Karpas-422 (cell line): ENCODE measurements at regions not wholly inside any gene's neighbourhood (a gene's known extent, or its start where the extent isn't known, plus 50 kb on each side); places are given as distances from the start of the nearest gene placed in this dataset.
A peak's percentile ranks its signal among the peaks of the same experiment; 100 is the strongest.

ENCODE experiments used
- DNase-seq: peaks from one replicate; pipeline ENCODE4 v3.0.0-alpha.2; 2015
- H2AFZ ChIP-seq: fragments of 200-600 bp; sonication (generic); 2 replicates; pipeline ENCODE4 v1.6.1; 2014; ENCODE audit warnings: antibody characterized with exemption, low read length, mixed read lengths
- H3K27ac ChIP-seq: fragments of 200-600 bp; sonication (generic); 2 replicates; pipeline ENCODE4 v1.5.1; 2014; ENCODE audit warnings: mild to moderate bottlenecking, low read length, moderate library complexity
- H3K27me3 ChIP-seq: fragments of 200-600 bp; sonication (generic); 2 replicates; pipeline ENCODE4 v1.6.1; 2014; ENCODE audit warnings: low read length, mixed read lengths
- H3K36me3 ChIP-seq: fragments of 200-600 bp; sonication (generic); 2 replicates; pipeline ENCODE4 v1.6.1; 2014; ENCODE audit warnings: low read length, mixed read lengths; ENCODE audit not compliant: insufficient read depth
- H3K4me1 ChIP-seq: fragments of 200-600 bp; sonication (generic); 2 replicates; pipeline ENCODE4 v1.6.1; 2014; ENCODE audit warnings: mild to moderate bottlenecking, low read length, mixed read lengths
- H3K4me2 ChIP-seq: fragments of 200-600 bp; sonication (generic); 2 replicates; pipeline ENCODE4 v1.6.1; 2014; ENCODE audit warnings: low read length, low read depth, mild to moderate bottlenecking; ENCODE audit not compliant: poor library complexity, severe bottlenecking
- H3K4me3 ChIP-seq: fragments of 200-600 bp; sonication (generic); 2 replicates; pipeline ENCODE4 v1.5.1; 2014; ENCODE audit warnings: mild to moderate bottlenecking, antibody characterized with exemption, low read length, mixed read lengths
- H3K79me2 ChIP-seq: fragments of 200-600 bp; sonication (generic); 2 replicates; pipeline ENCODE4 v1.6.1; 2014; ENCODE audit warnings: mild to moderate bottlenecking, low read length, mixed read lengths
- H3K9ac ChIP-seq: fragments of 200-600 bp; sonication (generic); 2 replicates; pipeline ENCODE4 v1.6.0; 2014; ENCODE audit warnings: low read length
- H3K9me2 ChIP-seq: fragments of 200-600 bp; sonication (generic), shearing (Covaris generic); replicated peaks from 2 replicates; pipeline ENCODE4 v1.6.0; 2014; ENCODE audit warnings: mild to moderate bottlenecking, low read length, moderate library complexity; ENCODE audit not compliant: insufficient read depth
- H3K9me3 ChIP-seq: fragments of 300-700, 200-600 bp; sonication (generic); 2 replicates; pipeline ENCODE4 v1.6.1; 2014; ENCODE audit warnings: low read length, mixed read lengths
- H4K20me1 ChIP-seq: fragments of 200-600 bp; sonication (generic); 2 replicates; pipeline ENCODE4 v1.6.1; 2014; ENCODE audit warnings: mild to moderate bottlenecking, antibody characterized with exemption, low read length, low read depth; ENCODE audit not compliant: insufficient read depth

DNA sequence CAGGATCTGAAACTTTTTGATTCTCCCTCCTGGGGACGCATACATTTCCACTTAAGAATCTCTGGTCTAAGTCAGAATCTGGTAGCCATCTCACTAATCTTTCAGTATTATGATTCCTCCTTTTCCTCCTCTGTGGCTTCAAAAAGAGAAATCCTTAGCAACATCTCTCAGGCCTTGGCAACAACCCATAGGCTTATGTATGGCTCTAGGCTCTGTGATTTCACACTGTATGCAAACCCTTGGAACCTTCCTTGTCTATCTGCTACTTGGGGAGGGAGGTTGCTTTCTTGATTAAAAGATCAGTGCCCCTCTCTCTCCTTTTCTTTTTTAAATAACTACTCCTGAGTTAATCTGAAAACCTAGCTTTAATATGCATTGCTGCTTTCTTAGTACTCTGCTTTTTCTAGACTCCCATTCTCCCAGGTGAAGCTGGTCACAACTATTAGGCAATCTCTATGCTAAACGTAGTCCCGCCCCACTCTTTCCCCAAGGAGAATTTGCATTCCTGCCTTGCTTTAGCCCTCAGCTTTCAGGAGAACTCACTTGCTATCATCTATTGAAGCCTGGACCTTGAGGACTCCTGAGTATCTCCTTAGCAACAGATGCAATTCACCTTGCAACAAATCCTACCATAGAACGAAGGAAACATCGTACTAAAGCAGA, 72.2 kb upstream of the L3MBTL4 start:
- Histone ChIP-seq H3K36me3 (no peaks in the 10 kb centered on the region), H3K4me1 (0 out of 2 replicates have a peak, but pooled peaks cover 2% of the 10 kb centered on the region), H3K27ac (no peak overlapping the region), H3K4me2 (no peak overlapping the region), H3K9ac (no peak overlapping the region), H3K4me3 (no peak overlapping the region), H3K9me3 (no peaks in the 10 kb centered on the region), H3K9me2 (no peaks in the 10 kb centered on the region), H4K20me1 (no peaks in the 10 kb centered on the region), H2AFZ (no peak overlapping the region), H3K27me3 (no peaks in the 10 kb centered on the region), H3K79me2 (no peaks in the 10 kb centered on the region)
- no peak for DNase-seq

DNA sequence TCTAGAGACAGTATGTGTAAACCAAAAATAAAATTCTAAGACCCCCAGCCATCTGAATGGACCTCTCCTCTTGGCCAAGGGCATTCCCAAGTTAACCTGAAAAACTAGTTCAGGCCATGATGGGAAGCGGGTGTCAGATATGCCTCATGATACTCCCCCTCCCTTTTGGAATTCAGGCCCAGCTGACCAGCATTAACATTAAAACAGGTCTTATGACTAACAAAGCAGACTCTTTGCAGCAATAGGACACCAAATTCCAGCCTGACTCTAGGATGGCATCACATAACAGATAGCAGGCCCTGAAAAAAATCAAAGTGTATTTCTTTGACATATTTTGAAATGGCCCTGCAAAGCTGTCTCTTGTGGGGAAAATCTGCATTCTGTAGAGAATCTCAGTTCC, 73.3 kb upstream of the L3MBTL4 start:
- Histone ChIP-seq H3K4me2 (no peak overlapping the region), H3K79me2 (no peaks in the 10 kb centered on the region), H3K27ac (no peak overlapping the region), H3K9me3 (no peaks in the 10 kb centered on the region), H3K9me2 (no peaks in the 10 kb centered on the region), H3K4me3 (no peak overlapping the region), H3K4me1 (0 out of 2 replicates have a peak, but pooled peaks cover 2% of the 10 kb centered on the region), H3K9ac (no peak overlapping the region), H3K36me3 (no peaks in the 10 kb centered on the region), H4K20me1 (no peaks in the 10 kb centered on the region), H3K27me3 (no peaks in the 10 kb centered on the region), H2AFZ (no peak overlapping the region)
- DNase-seq: no peak

DNA sequence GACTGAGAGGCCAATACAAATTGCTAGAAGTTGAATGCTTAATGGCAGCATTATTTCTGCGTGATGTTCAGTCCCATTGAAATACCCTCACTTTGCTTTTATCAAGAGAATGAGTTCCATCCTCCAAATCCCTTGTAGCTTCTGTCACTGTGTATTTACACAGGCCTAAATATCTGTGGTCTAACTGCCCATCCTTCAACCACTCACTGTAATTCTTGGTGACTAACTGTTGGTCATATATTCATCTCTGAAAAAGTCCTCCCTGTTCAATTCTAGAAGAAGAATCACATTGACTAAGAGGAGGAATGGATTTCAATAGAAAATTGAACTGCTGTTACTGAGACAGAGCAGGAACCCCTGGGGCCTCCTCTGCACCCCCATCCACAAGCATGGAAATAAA, 74.2 kb upstream of the L3MBTL4 start:
- no peaks in the 10 kb centered on the region for H3K9me3 ChIP-seq
- H4K20me1 ChIP-seq: no peaks in the 10 kb centered on the region
- no peaks in the 10 kb centered on the region for H3K79me2 ChIP-seq
- no peaks in the 10 kb centered on the region for H3K27me3 ChIP-seq
- H3K36me3 ChIP-seq: no peaks in the 10 kb centered on the region
- H3K4me2 ChIP-seq: no peak overlapping the region
- no peak overlapping the region for H3K9ac ChIP-seq
- H3K4me1 ChIP-seq: 0 out of 2 replicates have a peak, but pooled peaks cover 2% of the 10 kb centered on the region
- no peak overlapping the region for H2AFZ ChIP-seq
- H3K4me3 ChIP-seq: no peak overlapping the region
- no peak for DNase-seq
- H3K27ac ChIP-seq: no peak overlapping the region
- no peaks in the 10 kb centered on the region for H3K9me2 ChIP-seq

DNA sequence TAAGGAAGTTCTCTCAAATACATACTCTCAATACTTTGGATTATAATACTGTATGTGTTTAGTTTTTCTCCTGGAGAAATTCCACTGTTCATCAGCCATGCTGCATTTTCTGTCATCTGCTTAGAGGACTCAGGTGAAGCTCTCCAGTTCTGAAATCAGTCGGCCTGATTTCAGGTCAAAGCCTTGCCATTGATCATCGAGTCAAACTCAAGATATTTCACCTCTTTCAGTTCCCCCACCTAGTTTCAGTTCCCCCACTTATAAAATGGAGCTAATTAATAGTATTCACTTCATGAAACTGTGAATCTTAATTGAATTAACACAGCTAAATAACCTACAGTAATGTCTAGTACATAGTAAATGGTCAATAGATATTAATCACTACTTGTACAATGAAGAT, 75.3 kb upstream of the L3MBTL4 start:
- no peaks in the 10 kb centered on the region for H3K79me2 ChIP-seq
- 0 out of 2 replicates have a peak, but pooled peaks cover 2% of the 10 kb centered on the region for H3K4me1 ChIP-seq
- H3K9me3 ChIP-seq: no peaks in the 10 kb centered on the region
- H3K4me3 ChIP-seq: no peak overlapping the region
- H3K9me2 ChIP-seq: no peaks in the 10 kb centered on the region
- no peak overlapping the region for H2AFZ ChIP-seq
- H3K9ac ChIP-seq: no peak overlapping the region
- no peak overlapping the region for H3K4me2 ChIP-seq
- no peaks in the 10 kb centered on the region for H3K36me3 ChIP-seq
- H4K20me1 ChIP-seq: no peaks in the 10 kb centered on the region
- peak; percentile 44 for DNase-seq
- no peaks in the 10 kb centered on the region for H3K27me3 ChIP-seq
- H3K27ac ChIP-seq: no peak overlapping the region

DNA sequence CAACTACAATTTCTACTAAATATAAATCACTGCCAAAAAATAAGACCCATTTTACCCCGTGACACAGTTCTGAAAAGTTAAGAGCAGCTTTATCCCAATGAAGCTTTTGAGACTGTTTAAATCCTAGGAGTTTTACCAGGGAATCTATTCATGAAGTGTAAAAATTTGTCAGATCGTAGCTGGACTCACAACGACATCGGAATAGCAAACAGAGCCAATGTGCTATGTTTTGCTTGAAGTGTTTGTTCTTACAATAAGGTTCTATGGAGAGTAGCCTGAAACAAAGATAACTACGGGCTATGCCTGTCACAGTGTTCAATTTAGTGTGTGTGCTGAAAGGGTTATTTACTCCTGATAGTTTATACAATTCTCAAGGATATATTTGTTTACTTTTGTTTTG, 78.5 kb upstream of the L3MBTL4 start:
- Histone ChIP-seq H3K79me2 (no peaks in the 10 kb centered on the region), H3K4me2 (no peak overlapping the region), H3K4me3 (no peak overlapping the region), H3K9me3 (no peaks in the 10 kb centered on the region), H2AFZ (no peak overlapping the region), H3K27ac (no peak overlapping the region), H3K36me3 (no peaks in the 10 kb centered on the region), H3K4me1 (0 out of 2 replicates have a peak, but pooled peaks cover 2% of the 10 kb centered on the region), H3K27me3 (no peaks in the 10 kb centered on the region), H4K20me1 (no peaks in the 10 kb centered on the region), H3K9ac (no peak overlapping the region), H3K9me2 (no peaks in the 10 kb centered on the region)
- no peak for DNase-seq

DNA sequence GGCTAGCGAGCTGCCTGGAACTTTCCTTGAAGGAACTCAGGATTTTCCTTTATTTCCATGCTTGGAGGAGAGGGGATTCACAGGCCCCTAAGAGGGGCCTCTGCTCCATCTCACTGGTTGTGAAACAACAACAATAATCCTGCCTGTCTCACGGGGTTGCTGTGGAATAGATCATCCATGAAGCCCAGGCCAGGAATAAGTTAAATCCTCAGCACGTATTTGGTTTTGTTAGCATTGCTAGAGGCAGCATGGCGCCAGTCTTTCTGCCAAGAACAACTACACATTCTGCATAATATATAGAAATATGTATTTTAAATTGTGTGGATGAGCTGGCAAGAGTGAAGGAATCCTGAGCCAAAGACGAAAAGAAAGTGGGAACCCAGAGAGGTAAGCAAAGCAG, 80.8 kb upstream of the L3MBTL4 start:
- H3K4me2 ChIP-seq: no peak overlapping the region
- no peak overlapping the region for H3K4me3 ChIP-seq
- no peak for DNase-seq
- no peak overlapping the region for H2AFZ ChIP-seq
- H3K9ac ChIP-seq: no peak overlapping the region
- no peak overlapping the region for H3K27ac ChIP-seq
- H3K36me3 ChIP-seq: no peaks in the 10 kb centered on the region
- no peaks in the 10 kb centered on the region for H3K9me2 ChIP-seq
- H3K4me1 ChIP-seq: no peaks in the 10 kb centered on the region
- H4K20me1 ChIP-seq: no peaks in the 10 kb centered on the region
- no peaks in the 10 kb centered on the region for H3K9me3 ChIP-seq
- no peaks in the 10 kb centered on the region for H3K79me2 ChIP-seq
- no peaks in the 10 kb centered on the region for H3K27me3 ChIP-seq

DNA sequence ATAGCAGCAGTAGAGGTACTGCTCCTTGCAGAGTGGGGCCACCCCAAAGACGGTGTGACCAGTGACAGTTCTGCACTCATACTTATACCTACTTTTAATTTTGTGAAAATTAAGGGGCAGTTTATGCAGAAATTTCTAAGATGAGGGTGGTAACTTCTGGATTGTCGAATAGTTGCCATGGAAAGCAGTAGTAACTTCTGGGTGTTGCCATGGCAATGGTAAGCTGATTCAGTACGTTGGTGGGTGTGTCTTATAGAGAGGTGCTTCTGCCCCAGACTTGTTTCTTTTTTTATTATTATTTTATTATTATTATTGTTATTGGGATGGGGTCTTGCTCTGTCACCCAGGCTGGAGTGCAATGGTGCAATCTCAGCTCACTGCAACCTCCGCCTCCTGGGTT, 82.8 kb upstream of the L3MBTL4 start:
- Histone ChIP-seq H3K9me2 (no peaks in the 10 kb centered on the region), H3K79me2 (no peaks in the 10 kb centered on the region), H3K4me3 (no peak overlapping the region), H3K9me3 (no peaks in the 10 kb centered on the region), H3K4me2 (no peak overlapping the region), H3K9ac (no peak overlapping the region), H4K20me1 (no peaks in the 10 kb centered on the region), H3K36me3 (no peaks in the 10 kb centered on the region), H2AFZ (no peak overlapping the region), H3K27me3 (no peaks in the 10 kb centered on the region), H3K4me1 (no peaks in the 10 kb centered on the region), H3K27ac (no peak overlapping the region)
- no peak for DNase-seq

DNA sequence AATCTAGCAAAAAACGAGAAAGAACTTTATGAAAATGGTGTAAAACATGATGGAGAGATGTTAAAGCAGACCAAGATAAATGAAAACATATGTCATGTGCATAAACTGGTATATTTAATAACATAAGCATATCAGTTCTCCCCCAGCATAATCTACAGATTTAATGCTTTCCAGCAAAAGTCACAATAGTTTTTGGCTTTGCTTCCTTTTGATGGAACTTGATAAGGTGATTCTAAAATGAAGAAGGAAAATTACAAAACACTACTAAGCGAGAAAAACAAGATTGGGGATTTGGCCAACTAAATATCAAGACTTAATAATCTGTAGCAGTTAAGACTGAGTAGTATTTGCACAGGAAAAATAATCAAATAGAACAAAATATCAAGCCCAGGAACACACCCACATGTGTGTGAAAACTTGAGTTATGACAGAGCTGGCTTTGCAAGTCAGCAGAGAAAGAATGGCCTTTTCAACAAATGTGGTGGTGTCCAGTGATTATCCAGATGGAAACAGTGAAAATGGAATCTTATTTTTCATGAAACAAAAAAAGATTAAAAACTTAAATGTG, 83.7 kb upstream of the L3MBTL4 start:
- no peak overlapping the region for H3K4me3 ChIP-seq
- H3K27ac ChIP-seq: no peak overlapping the region
- no peak for DNase-seq
- no peak overlapping the region for H3K4me2 ChIP-seq
- H2AFZ ChIP-seq: no peak overlapping the region
- no peaks in the 10 kb centered on the region for H3K27me3 ChIP-seq
- H4K20me1 ChIP-seq: no peaks in the 10 kb centered on the region
- H3K9me3 ChIP-seq: no peaks in the 10 kb centered on the region
- H3K36me3 ChIP-seq: no peaks in the 10 kb centered on the region
- H3K4me1 ChIP-seq: no peaks in the 10 kb centered on the region
- H3K79me2 ChIP-seq: no peaks in the 10 kb centered on the region
- no peaks in the 10 kb centered on the region for H3K9me2 ChIP-seq
- H3K9ac ChIP-seq: no peak overlapping the region
